ENCODE measurements at regions not wholly inside any gene's neighbourhood (a gene's known extent, or its start where the extent isn't known, plus 50 kb on each side); places are given as distances from the start of the nearest gene placed in this dataset.

DNA sequence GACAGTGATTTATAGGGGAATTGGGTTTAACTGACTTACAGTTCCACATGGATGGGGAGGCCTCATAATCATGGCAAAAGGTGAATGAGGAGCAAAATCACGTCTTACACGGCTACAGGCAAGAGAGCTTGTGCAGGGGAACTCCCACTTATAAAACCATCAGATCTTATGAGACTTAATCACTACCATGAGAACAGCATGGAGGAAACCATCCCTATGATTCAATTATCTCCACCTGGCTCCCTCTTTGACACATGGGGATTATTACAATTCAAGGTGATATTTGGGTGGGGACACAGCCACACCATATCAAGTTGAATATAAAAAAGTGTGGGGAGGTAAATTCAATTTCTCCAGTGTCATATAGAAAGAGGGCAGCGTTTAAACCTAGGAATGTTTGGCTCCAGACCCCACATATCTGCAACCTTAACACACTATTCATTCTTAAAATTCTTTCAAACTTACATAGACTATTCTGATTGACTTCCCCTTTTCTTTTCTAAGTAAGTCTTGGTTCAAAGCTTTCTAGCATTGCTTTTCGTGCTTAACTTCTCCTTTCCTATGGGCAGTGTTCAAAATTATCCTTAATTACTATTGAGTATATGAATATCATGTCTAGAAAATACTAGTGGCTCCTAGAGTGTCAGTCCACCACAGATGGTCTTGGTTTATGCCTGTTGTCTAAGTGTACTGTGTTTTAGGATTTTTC, 446.7 kb upstream of the GBE1 start:
- TF ChIP-seq TAF1 (IDR thresholded peaks at IDR 0.05; ENCODE audit: borderline replicate concordance, insufficient read depth, low read length), result no peak
- TF ChIP-seq POLR2AphosphoS5 (IDR thresholded peaks at IDR 0.05; ENCODE audit: low read depth, low read length), result no peak
- TF ChIP-seq REST (IDR thresholded peaks at IDR 0.05; ENCODE audit: insufficient read depth in 1 of 2, low read depth in 2 of 2, low read length in 2 of 2), result no peak
